Nephron (organoid): ENCODE measurements at regions not wholly inside any gene's neighbourhood (a gene's known extent, or its start where the extent isn't known, plus 50 kb on each side); places are given as distances from the start of the nearest gene placed in this dataset.
A peak's percentile ranks its signal among the peaks of the same experiment; 100 is the strongest.

Experiments used
- H3K27ac Mint-ChIP-seq, 3 experiments: 2 replicates each; pipeline ENCODE4 v1.8.0; 2020; ENCODE audit warnings: mixed read lengths in 3 of 3, mild to moderate bottlenecking in 2 of 3, moderate library complexity in 1 of 3
- H3K27me3 Mint-ChIP-seq: 2 replicates; pipeline ENCODE4 v1.8.0; 2021; ENCODE audit warnings: low read depth, mild to moderate bottlenecking, moderate library complexity, mixed read lengths
- H3K36me3 Mint-ChIP-seq: 2 replicates; pipeline ENCODE4 v1.8.0; 2020; ENCODE audit warnings: low read depth, mixed read lengths
- H3K4me1 Mint-ChIP-seq: 2 replicates; pipeline ENCODE4 v1.8.0; 2020; ENCODE audit warnings: mixed read lengths
- H3K4me3 Mint-ChIP-seq, 3 experiments: 2 replicates each; pipeline ENCODE4 v1.8.0; 2020; ENCODE audit warnings: mild to moderate bottlenecking in 3 of 3, mixed read lengths in 3 of 3, moderate library complexity in 2 of 3
- H3K9me3 Mint-ChIP-seq: 2 replicates; pipeline ENCODE4 v1.8.0; 2020; ENCODE audit warnings: mixed read lengths
- TF ChIP-seq, protein P1 (sequence below), 3 experiments: fragments of 200-600 bp; sonication (generic); IDR thresholded peaks; one replicate each; pipeline ENCODE4 v1.5.0; 2021; ENCODE audit warnings: antibody characterized with exemption in 3 of 3; ENCODE audit not compliant: unreplicated experiment in 3 of 3

DNA sequence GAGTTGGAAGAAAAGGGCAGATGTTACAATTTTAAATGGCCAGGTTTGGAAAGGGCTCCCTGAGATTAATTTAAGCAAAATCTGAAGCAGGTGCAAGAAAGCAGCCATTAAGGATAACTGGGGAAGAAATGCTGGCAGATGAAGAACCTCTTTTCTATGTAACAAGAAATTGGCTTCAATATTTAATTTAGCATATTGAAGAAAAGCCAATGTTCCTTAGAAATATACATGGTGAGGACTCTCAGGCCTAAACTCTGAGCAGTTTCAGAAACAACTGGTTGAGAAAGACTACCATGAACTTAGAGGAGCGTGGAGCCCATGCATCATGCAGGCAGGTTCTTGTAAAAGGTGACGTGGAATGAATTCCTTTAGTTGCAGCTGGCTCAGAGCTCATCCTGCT, 152.8 kb downstream of the LRIG3 start:
- Mint-ChIP-seq H3K36me3 (peaks cover 6% of the 10 kb centered on the region), H3K27me3 (no peaks in the 10 kb centered on the region), H3K4me1 (peaks cover 19% of the 10 kb centered on the region), H3K27ac (no peak overlapping the region), H3K4me3 (no peak overlapping the region), H3K9me3 (peaks cover 17% of the 10 kb centered on the region)
- TF ChIP-seq, protein P1, sequence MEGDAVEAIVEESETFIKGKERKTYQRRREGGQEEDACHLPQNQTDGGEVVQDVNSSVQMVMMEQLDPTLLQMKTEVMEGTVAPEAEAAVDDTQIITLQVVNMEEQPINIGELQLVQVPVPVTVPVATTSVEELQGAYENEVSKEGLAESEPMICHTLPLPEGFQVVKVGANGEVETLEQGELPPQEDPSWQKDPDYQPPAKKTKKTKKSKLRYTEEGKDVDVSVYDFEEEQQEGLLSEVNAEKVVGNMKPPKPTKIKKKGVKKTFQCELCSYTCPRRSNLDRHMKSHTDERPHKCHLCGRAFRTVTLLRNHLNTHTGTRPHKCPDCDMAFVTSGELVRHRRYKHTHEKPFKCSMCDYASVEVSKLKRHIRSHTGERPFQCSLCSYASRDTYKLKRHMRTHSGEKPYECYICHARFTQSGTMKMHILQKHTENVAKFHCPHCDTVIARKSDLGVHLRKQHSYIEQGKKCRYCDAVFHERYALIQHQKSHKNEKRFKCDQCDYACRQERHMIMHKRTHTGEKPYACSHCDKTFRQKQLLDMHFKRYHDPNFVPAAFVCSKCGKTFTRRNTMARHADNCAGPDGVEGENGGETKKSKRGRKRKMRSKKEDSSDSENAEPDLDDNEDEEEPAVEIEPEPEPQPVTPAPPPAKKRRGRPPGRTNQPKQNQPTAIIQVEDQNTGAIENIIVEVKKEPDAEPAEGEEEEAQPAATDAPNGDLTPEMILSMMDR (IDR thresholded peaks at IDR 0.05; ENCODE audit: unreplicated experiment in 3 of 3): no peak

DNA sequence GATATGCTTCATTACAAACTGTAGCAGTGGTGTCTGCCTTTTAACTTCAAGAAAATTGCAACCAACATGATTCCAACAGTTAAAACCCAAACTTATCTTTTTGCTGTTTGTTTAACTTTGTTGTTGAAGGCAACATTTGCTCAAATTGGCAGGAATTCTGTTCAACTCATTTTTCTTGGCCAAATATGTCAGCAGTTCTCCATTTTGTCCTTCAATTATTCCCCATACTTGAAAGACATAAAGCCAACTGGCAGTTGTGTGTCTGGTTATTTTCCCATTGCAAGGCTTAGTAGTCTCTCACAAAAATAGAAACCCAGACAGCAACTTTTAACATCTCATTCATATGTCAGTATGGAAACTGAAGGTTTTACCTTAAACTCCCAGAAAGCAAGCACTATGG, 146.3 kb downstream of the LRIG3 start:
- Mint-ChIP-seq H3K9me3 (peaks cover 10% of the 10 kb centered on the region), H3K27me3 (no peaks in the 10 kb centered on the region), H3K36me3 (peaks cover 3% of the 10 kb centered on the region), H3K4me1 (peaks cover 6% of the 10 kb centered on the region), H3K4me3 (no peak overlapping the region), H3K27ac (no peak overlapping the region)
- TF ChIP-seq, protein P1 (IDR thresholded peaks at IDR 0.05; ENCODE audit: unreplicated experiment in 3 of 3): no peak

DNA sequence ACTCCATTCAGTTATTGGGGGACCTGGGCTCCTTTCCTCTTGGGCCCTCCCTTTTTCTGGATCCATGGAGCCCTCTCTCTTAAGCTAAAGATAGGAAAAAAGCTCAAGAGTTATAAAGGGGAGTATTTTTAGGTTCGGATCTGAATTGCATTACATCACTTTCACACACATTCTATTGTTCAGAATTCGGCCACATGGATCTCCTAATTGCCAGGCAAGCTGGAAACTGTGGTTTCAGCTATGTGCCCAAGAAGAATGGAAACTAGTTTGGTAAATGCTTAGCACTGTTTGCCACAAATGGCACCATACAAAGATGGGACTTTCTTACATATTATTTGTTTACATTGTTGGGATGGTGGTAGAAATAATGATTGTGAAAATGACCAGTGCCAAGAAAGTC, 145.6 kb downstream of the LRIG3 start:
- Mint-ChIP-seq H3K36me3 (no peaks in the 10 kb centered on the region), H3K4me3 (no peak overlapping the region), H3K27ac (no peak overlapping the region), H3K27me3 (no peaks in the 10 kb centered on the region), H3K4me1 (peaks cover 6% of the 10 kb centered on the region), H3K9me3 (peaks cover 4% of the 10 kb centered on the region)
- TF ChIP-seq, protein P1 (IDR thresholded peaks at IDR 0.05; ENCODE audit: unreplicated experiment in 3 of 3): no peak

DNA sequence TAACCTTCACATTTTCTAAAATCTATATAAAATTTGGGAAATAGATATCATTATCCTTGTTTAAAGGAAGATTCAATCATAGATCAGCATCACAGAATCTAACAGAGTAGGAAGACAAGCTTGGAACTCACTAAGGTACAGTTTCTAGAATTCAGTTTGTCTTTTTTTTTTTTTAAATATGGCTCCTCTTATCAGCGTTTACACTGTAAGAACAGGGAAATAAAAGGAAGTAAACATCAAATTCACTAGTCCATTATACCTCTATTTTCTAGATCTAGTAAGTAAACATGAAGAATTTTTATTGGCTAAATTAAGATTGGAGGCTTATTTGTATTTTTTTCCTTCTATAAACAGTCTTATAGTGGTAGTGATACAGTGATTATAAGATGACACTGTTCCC, 144.9 kb downstream of the LRIG3 start:
- Mint-ChIP-seq H3K27me3 (no peaks in the 10 kb centered on the region), H3K27ac (no peak overlapping the region), H3K9me3 (no peaks in the 10 kb centered on the region), H3K36me3 (no peaks in the 10 kb centered on the region), H3K4me3 (no peak overlapping the region), H3K4me1 (peaks cover 6% of the 10 kb centered on the region)
- TF ChIP-seq, protein P1 (IDR thresholded peaks at IDR 0.05; ENCODE audit: unreplicated experiment in 3 of 3): no peak

DNA sequence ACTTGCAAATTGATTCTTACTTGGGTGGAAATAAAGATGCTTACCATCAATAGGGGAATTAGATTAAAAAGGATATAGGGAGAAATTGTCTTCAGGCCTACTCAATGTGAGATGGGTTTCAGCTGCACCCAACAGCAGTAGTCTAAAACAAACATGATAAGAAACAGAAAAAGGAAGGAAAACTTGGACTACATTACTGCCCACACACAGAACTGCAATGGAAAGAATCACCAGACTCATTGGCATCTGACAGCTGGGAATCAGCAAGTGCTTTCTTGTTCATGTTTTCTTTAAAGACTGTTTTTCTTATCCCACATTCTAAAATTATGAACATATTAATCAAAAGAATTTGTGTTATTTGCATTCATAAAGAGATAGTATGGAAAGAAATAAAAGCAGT, 144.2 kb downstream of the LRIG3 start:
- H3K4me3 Mint-ChIP-seq: no peak overlapping the region
- peaks cover 6% of the 10 kb centered on the region for H3K4me1 Mint-ChIP-seq
- H3K36me3 Mint-ChIP-seq: no peaks in the 10 kb centered on the region
- TF ChIP-seq, protein P1 (IDR thresholded peaks at IDR 0.05; ENCODE audit: unreplicated experiment in 3 of 3): no peak
- H3K27ac Mint-ChIP-seq: peak overlapping the region in 1 of 3 experiments; percentile 18
- peaks cover 1% of the 10 kb centered on the region for H3K9me3 Mint-ChIP-seq
- no peaks in the 10 kb centered on the region for H3K27me3 Mint-ChIP-seq

DNA sequence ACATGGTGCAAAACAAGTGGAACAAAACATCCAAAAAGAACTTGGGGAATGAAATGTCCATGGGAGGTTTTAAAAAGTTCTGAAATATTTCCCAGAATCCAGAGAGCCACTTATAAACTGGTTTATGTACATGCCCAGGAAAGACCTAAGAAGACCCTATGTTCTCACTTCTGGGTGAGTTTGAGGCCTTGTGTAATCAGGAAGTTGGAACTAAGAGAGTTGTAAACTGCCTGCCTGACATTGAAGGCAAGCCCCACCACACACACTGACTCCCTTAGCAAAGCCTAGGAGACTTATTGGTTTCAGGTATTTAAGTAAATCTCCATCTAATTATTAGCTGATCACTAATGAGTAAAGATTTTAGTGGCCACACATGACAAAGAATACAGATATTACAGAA, 142.5 kb downstream of the LRIG3 start:
- Mint-ChIP-seq H3K9me3 (peaks cover 8% of the 10 kb centered on the region), H3K27me3 (no peaks in the 10 kb centered on the region), H3K36me3 (no peaks in the 10 kb centered on the region), H3K4me3 (no peak overlapping the region), H3K27ac (no peak overlapping the region), H3K4me1 (peaks cover 6% of the 10 kb centered on the region)
- TF ChIP-seq, protein P1 (IDR thresholded peaks at IDR 0.05; ENCODE audit: unreplicated experiment in 3 of 3): no peak
